PC-9 (cell line): ENCODE measurements at regions not wholly inside any gene's neighbourhood (a gene's known extent, or its start where the extent isn't known, plus 50 kb on each side); places are given as distances from the start of the nearest gene placed in this dataset.

Source experiments
- CTCF ChIP-seq: fragments of 200-600 bp; sonication (generic); conservative IDR thresholded peaks from 2 replicates; pipeline ENCODE4 v1.6.1; 2017; ENCODE audit warnings: mixed run types, antibody characterized with exemption, mild to moderate bottlenecking, moderate library complexity
- EZH2 ChIP-seq: fragments of 200-600 bp; sonication (generic); IDR thresholded peaks from 2 replicates; pipeline ENCODE4 v1.8.0; 2017; ENCODE audit warnings: antibody characterized with exemption, low read depth

- TF ChIP-seq CTCF = no peak
- no peak for TF ChIP-seq EZH2
Observed at GRCh38 chr15:25624504-25625177, 185.8 kb upstream of the UBE3A start.
